ENCODE measurements at regions not wholly inside any gene's neighbourhood (a gene's known extent, or its start where the extent isn't known, plus 50 kb on each side); places are given as distances from the start of the nearest gene placed in this dataset.

- no peak for DNase-seq (ENCODE audit: low spot score)
Observed at GRCh38 chr10:83250396-83250795, 888.9 kb upstream of the GHITM start.

DNA sequence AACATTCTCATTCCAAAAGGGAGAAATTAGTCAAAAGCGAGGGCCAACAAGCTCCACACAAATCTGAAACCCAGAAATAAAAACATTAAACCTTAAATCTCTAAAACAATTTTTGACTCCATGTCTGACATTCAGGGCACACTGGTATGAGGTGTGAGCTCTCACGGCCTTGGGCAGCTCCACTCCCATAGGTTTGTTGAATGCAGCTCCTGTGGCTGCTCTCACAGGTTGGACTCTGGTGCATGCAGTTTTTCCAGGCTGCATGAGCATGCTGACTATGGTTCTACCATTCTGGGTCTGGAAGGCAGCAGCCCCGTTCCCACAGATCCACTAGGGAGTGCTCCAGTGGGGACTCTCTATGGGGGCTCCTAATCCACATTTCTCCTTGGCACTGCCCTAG, 887.1 kb upstream of the GHITM start:
- no peak for DNase-seq (ENCODE audit: low spot score)

GRCh38 chr10:83252596-83252995, 886.7 kb upstream of the GHITM start:
- DNase-seq (ENCODE audit: low spot score): no peak

DNA sequence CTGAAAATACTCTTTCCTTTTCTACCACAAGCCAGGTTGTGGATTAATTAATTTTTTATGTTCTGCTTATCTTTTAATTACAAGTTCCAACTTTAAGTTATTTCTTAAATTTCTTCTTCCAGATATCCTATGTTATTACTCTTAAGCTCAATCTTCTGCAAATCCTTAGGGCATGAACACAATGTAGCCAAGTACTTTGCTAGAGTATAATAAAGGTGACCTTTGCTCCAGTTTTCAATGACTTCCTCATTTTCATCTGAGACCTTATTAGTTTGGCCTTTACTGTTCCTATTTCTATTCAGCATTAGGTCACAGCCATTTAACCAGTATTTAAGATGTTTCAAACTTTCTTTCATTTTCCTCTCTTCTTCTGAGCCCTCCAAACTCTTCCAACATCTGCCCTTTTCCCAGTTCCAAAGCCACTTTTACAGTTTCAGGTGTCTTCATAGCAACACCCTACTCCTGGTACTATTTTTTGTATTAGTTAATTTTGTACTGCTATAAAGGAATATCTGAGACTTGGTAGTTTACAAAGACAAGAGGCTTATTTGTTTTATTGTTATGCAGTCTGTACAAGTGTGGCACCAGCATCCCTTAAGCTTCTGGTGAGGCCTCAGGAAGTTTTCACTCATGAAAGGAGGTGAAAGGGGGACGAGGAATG, 886.2 kb upstream of the GHITM start:
- no peak for DNase-seq (ENCODE audit: low spot score)

- no peak for DNase-seq (ENCODE audit: low spot score)
Observed at GRCh38 chr10:83254698-83255097, 884.6 kb upstream of the GHITM start.

DNA sequence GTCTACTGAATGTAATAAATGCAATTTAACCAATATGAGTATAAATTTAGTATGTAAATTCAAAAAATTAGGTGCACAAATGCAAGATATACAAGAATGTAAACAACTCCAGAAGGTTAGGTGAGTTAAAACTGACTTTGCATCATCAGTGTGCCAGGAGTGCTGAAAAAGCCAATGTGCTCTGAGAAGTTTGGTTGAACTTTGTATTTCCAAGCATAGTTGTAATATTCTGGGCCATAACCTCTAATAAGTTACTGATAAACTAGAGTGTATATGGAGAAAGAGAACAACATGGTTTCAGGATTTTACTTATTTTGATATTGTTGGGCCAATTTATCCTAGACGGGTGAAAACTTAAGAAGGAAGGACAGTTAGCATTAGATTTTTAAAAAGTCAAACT, 876.9 kb upstream of the GHITM start:
- no peak for DNase-seq (ENCODE audit: low spot score)

DNA sequence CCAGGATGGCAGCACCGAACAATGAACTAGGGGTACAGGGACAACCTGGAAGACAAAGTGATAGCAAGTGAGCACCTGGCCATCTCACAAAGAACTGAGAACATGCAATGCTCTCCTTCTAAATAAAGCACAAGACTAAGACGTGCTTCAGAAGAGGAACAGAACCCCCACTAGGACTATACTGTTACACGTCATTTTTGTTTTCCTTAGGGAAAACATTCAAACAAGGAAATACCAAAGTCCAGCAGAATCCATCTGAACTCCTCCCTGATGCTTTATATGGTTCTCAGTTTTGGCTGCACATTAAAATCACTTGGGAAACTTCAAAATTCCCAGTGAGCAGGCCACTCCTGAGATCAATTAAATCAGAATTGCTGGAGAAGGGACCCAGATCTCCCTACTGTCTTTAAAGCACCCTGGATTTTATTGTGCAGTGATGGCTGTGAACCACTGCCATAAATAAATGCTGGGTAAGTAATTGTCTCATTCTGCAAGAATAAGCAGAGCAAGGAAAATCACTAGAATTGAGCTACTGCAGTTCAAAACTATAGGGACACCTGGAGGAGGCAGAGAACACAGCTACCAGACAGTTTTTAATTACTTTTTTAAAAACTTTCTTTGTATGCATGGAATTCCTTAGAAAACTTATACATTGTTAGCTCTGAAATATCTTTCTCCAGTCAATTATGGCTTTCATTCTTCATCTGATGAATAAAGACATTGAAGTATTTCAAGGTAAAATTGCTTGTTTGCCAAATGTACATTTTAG, 866.5 kb upstream of the GHITM start:
- no peak for DNase-seq (ENCODE audit: low spot score)

DNA sequence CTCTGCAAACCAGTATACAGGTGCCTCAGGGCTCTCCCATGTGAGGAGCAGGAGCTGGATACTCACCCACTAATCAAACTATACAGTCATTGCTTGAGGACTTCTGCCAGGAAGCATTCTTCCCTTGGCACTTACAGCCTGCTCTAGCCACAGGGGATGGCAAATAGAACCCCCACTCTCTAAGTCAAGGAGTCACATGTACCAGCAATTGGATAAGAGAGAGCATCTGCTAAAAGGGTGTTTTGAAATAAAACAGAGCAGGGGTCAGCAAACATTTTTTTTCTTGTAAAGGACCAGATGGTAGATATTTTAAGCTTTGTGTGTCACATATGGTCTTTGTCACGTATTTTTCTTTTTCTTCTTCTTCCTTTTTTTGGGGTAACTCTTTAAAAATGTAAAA, 865.2 kb upstream of the GHITM start:
- no peak for DNase-seq (ENCODE audit: low spot score)

DNA sequence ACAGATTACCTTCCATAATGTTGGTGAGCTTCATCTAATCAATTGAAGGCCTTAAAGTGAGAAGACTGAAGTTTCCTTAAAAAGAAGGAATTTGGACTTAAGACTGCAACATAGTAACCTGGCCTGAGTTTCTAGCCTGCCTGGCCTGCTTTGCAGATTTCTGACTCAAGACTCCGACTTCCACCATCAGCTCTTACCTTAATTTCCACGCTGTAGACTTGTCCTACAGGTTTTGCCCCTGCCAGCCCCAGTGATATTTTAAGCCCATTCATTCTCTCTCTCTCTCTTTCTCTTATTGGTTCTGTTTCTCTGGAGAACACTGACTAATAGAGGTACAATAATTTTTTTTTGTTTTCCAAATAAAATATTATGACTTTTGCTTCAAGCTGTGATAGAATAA, 862.3 kb upstream of the GHITM start:
- DNase-seq (ENCODE audit: low spot score): no peak

GRCh38 chr10:83283151-83283550, 856.2 kb upstream of the GHITM start:
- no peak for DNase-seq (ENCODE audit: low spot score)

- no peak for DNase-seq (ENCODE audit: low spot score)
Observed at GRCh38 chr10:83287374-83287773, 851.9 kb upstream of the GHITM start.

GRCh38 chr10:83289373-83289772, 849.9 kb upstream of the GHITM start:
- DNase-seq (ENCODE audit: low spot score): no peak

DNA sequence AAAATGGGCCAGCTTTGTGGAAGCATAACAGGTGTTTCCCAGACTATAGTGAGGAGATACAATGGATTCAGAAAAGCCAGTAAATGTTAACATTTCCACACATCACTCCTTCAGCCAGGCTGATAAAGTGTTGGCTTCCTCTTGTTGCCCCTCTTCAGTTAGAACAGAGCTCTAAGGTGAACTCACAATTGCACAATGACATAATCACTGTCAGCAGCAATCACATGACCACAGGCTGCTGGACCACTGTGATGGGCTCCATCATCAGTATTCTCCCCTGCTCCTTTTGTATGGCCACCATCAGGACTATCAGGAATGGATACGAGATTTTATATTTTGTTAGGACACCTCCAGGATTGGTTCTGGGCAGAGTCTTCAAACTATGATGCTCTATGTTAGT, 849.4 kb upstream of the GHITM start:
- no peak for DNase-seq (ENCODE audit: low spot score)

GRCh38 chr10:83301732-83302131, 837.6 kb upstream of the GHITM start:
- DNase-seq (ENCODE audit: low spot score): no peak

GRCh38 chr10:83302623-83303022, 836.7 kb upstream of the GHITM start:
- no peak for DNase-seq (ENCODE audit: low spot score)

- no peak for DNase-seq (ENCODE audit: low spot score)
Observed at GRCh38 chr10:83310688-83311087, 828.6 kb upstream of the GHITM start.

- no peak for DNase-seq (ENCODE audit: low spot score)
Observed at GRCh38 chr10:83312570-83312969, 826.7 kb upstream of the GHITM start.

GRCh38 chr10:83332690-83333089, 806.6 kb upstream of the GHITM start:
- DNase-seq (ENCODE audit: low spot score): no peak

- no peak for DNase-seq (ENCODE audit: low spot score)
Observed at GRCh38 chr10:83333566-83333965, 805.7 kb upstream of the GHITM start.

- DNase-seq (ENCODE audit: low spot score): no peak
Observed at GRCh38 chr10:83343676-83344075, 795.6 kb upstream of the GHITM start.

DNA sequence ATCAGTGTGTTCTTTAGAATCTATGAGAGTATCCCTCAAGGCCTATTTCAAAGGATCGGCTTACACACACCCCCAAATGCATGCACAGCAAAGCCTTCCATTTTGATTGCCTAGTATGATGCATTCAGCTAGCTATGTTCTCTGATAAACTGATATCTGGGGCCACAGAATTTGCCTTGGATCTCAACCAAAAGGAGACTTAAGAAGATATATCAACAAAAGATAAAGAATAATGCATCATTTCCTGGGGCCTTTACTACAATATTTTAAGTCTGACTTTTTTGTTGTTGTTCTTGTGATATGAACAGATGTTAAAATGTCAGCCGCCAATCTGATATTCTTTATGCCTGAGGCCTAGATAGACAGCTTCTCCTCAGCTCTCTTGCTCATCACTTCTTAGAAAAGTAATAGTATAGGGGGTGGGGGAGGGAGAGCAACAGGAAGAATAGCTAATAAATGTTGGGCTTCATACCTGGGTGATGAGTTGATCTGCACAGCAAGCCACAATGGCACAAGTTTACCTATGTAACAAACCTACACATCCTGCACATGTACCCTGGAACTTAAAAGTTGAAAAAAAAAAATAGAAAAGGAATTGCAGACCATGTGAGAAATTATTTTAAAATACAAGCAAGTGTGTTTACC, 792.9 kb upstream of the GHITM start:
- DNase-seq (ENCODE audit: low spot score): no peak

GRCh38 chr10:83352588-83352987, 786.7 kb upstream of the GHITM start:
- DNase-seq (ENCODE audit: low spot score): no peak

- no peak for DNase-seq (ENCODE audit: low spot score)
Observed at GRCh38 chr10:83354456-83354855, 784.9 kb upstream of the GHITM start.
